ENCODE measurements at regions not wholly inside any gene's neighbourhood (a gene's known extent, or its start where the extent isn't known, plus 50 kb on each side); places are given as distances from the start of the nearest gene placed in this dataset.

- Histone ChIP-seq H3K27me3 (no peaks in the 10 kb centered on the region), H3K4me3 (no peak overlapping the region), H3K27ac (no peak overlapping the region), H3K36me3 (no peaks in the 10 kb centered on the region), H3K9me3 (no peaks in the 10 kb centered on the region), H3K4me1 (no peaks in the 10 kb centered on the region)
- TF ChIP-seq CTCF (IDR thresholded peaks at IDR 0.05), result no peak
- TF ChIP-seq POLR2A (IDR thresholded peaks at IDR 0.05), result no peak
- TF ChIP-seq EP300 (IDR thresholded peaks at IDR 0.05), result no peak
- 76 to 87% methylated on average over 10 of the region's 10 CpGs for WGBS, 2 donors
- DNase-seq (ENCODE audit: low spot score in 2 of 2), result no peak
These were observed 130.8 kb upstream of the STC2 start for GRCh38 chr5:173458828-173459609.

- no peak for TF ChIP-seq EP300 (IDR thresholded peaks at IDR 0.05)
- Histone ChIP-seq H3K4me1 (no peaks in the 10 kb centered on the region), H3K27me3 (no peaks in the 10 kb centered on the region), H3K9me3 (no peaks in the 10 kb centered on the region), H3K27ac (no peak overlapping the region), H3K4me3 (no peak overlapping the region), H3K36me3 (no peaks in the 10 kb centered on the region)
- DNase-seq (ENCODE audit: low spot score in 2 of 2), result no peak
- WGBS, 2 donors, result 39 to 45% methylated on average over 5 of the region's 5 CpGs
These were observed 129.3 kb upstream of the STC2 start for GRCh38 chr5:173457482-173457881.

- WGBS, 2 donors, result 67 to 82% methylated on average over 5 of the region's 5 CpGs
- no peak for DNase-seq (ENCODE audit: low spot score in 2 of 2)
- Histone ChIP-seq H3K36me3 (no peaks in the 10 kb centered on the region), H3K4me1 (no peaks in the 10 kb centered on the region), H3K27me3 (no peaks in the 10 kb centered on the region), H3K9me3 (no peaks in the 10 kb centered on the region), H3K27ac (no peak overlapping the region), H3K4me3 (no peak overlapping the region)
- TF ChIP-seq POLR2A (IDR thresholded peaks at IDR 0.05) (no peak), EP300 (IDR thresholded peaks at IDR 0.05) (no peak), CTCF (IDR thresholded peaks at IDR 0.05) (no peak)
These were observed 128.5 kb upstream of the STC2 start for GRCh38 chr5:173456751-173457171.

GRCh38 chr5:173456181-173456580 lies 128.0 kb upstream of the STC2 start:
- Histone ChIP-seq H3K27ac (no peak overlapping the region), H3K36me3 (no peaks in the 10 kb centered on the region), H3K4me1 (no peaks in the 10 kb centered on the region), H3K4me3 (no peak overlapping the region), H3K9me3 (no peaks in the 10 kb centered on the region), H3K27me3 (no peaks in the 10 kb centered on the region)
- 86 to 92% methylated on average over 4 of the region's 4 CpGs for WGBS, 2 donors
- DNase-seq (ENCODE audit: low spot score in 2 of 2), result no peak
- no peak for TF ChIP-seq EP300 (IDR thresholded peaks at IDR 0.05)
- no peak for TF ChIP-seq CTCF (IDR thresholded peaks at IDR 0.05)
- TF ChIP-seq POLR2A (IDR thresholded peaks at IDR 0.05), result no peak

- H3K4me1 ChIP-seq, result no peaks in the 10 kb centered on the region
- no peak overlapping the region for H3K27ac ChIP-seq
- TF ChIP-seq POLR2A (IDR thresholded peaks at IDR 0.05) (no peak), EP300 (IDR thresholded peaks at IDR 0.05) (no peak), CTCF (IDR thresholded peaks at IDR 0.05) (no peak)
- no peaks in the 10 kb centered on the region for H3K27me3 ChIP-seq
- H3K36me3 ChIP-seq, result no peaks in the 10 kb centered on the region
- H3K4me3 ChIP-seq, result no peak overlapping the region
- no peak for DNase-seq (ENCODE audit: low spot score in 2 of 2)
- no peaks in the 10 kb centered on the region for H3K9me3 ChIP-seq
- 91 to 93% methylated on average over 4 of the region's 4 CpGs for WGBS, 2 donors
These were observed 127.4 kb upstream of the STC2 start for GRCh38 chr5:173455599-173455957.
